ENCODE measurements at regions not wholly inside any gene's neighbourhood (a gene's known extent, or its start where the extent isn't known, plus 50 kb on each side); places are given as distances from the start of the nearest gene placed in this dataset.

DNA sequence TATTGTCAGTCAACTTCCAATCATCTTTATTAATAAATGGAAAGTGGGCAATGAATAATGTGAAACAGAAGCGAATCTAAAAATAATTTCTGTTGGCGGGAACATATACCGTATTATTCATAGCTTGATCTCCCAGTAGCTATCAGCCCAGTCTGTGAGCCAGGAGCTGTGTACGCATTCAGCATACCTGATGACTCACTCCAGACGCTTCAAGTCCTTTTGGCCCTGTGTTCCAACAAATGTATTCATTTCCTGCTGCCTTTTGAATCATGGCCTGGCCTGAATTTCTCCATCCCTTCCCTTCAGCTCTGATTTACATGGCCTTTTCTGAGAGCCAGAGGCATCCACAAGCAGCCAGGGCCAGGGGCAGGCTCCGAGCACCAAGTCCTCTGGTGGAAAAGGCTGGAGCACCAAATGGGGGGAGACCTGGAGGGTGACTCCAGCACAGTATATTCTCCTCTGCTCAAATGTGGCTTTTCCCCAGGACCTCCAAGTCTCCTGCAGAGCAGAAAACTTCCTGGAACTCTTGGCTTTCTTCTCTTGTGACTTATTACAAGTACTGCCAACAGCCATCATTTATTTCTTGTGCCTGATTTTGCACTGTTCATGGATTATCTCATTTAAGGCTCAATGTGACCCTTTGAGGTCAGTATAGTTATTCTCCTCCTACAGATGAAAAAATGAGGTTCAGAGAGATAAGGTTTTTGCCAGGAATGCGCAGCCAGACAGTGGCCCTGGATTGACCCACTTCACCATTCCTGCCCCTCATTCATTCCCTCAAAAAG is 108.7 kb downstream of the EN1 start:
- H3K27ac ChIP-seq (ENCODE audit: low read depth, low read length) = peak overlapping the region; percentile 89
- H3K79me2 ChIP-seq (ENCODE audit: insufficient read depth, low read length) = no peaks in the 10 kb centered on the region
- peaks cover 14% of the 10 kb centered on the region for H3K4me1 ChIP-seq (ENCODE audit: insufficient read depth, low read length)
- peak; percentile 75 for DNase-seq (ENCODE audit: insufficient read length, low spot score, missing footprints)
- H4K20me1 ChIP-seq (ENCODE audit: insufficient read depth, low read length) = no peaks in the 10 kb centered on the region
- no peak overlapping the region for H3K4me3 ChIP-seq (ENCODE audit: insufficient read depth, low read length)
- TF ChIP-seq, protein P1, sequence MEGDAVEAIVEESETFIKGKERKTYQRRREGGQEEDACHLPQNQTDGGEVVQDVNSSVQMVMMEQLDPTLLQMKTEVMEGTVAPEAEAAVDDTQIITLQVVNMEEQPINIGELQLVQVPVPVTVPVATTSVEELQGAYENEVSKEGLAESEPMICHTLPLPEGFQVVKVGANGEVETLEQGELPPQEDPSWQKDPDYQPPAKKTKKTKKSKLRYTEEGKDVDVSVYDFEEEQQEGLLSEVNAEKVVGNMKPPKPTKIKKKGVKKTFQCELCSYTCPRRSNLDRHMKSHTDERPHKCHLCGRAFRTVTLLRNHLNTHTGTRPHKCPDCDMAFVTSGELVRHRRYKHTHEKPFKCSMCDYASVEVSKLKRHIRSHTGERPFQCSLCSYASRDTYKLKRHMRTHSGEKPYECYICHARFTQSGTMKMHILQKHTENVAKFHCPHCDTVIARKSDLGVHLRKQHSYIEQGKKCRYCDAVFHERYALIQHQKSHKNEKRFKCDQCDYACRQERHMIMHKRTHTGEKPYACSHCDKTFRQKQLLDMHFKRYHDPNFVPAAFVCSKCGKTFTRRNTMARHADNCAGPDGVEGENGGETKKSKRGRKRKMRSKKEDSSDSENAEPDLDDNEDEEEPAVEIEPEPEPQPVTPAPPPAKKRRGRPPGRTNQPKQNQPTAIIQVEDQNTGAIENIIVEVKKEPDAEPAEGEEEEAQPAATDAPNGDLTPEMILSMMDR (IDR thresholded peaks at IDR 0.05; ENCODE audit: extremely low read depth, low read depth, low read length) = no peak
- H3K9me3 ChIP-seq (ENCODE audit: low read depth, low read length) = no peaks in the 10 kb centered on the region
- H3K27me3 ChIP-seq (ENCODE audit: insufficient read depth, low read length) = no peaks in the 10 kb centered on the region
- peak overlapping the region; percentile 35 for H3K4me2 ChIP-seq (ENCODE audit: insufficient read depth, low read length)
- H3K36me3 ChIP-seq (ENCODE audit: insufficient read depth, low read length) = no peaks in the 10 kb centered on the region
- peak overlapping the region; percentile 84 for H2AFZ ChIP-seq (ENCODE audit: low read length)

DNA sequence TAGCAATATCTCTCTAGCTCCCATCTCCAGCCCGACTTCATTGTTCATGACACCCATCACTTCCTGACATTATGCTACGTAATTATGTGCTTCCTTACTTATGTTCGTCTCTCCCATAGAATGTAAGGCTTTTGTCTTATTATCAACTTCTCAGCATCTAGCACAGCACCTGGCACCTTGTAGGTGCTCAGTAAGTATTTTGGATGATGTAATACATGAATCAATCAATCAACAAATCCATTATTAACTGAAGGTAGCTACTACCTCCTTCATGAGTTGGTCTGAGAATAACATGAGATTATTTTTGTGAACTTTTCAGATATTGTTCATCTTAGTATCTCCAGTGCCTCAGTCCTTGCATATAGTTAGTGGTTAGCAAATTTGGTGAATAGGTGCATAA is 109.3 kb downstream of the EN1 start:
- no peaks in the 10 kb centered on the region for H4K20me1 ChIP-seq (ENCODE audit: insufficient read depth, low read length)
- peak overlapping the region; percentile 35 for H3K4me2 ChIP-seq (ENCODE audit: insufficient read depth, low read length)
- no peaks in the 10 kb centered on the region for H3K36me3 ChIP-seq (ENCODE audit: insufficient read depth, low read length)
- H3K27ac ChIP-seq (ENCODE audit: low read depth, low read length) = peak overlapping the region; percentile 48
- H3K9me3 ChIP-seq (ENCODE audit: low read depth, low read length) = no peaks in the 10 kb centered on the region
- TF ChIP-seq, protein P1 (IDR thresholded peaks at IDR 0.05; ENCODE audit: extremely low read depth, low read depth, low read length) = no peak
- H2AFZ ChIP-seq (ENCODE audit: low read length) = no peak overlapping the region
- H3K79me2 ChIP-seq (ENCODE audit: insufficient read depth, low read length) = no peaks in the 10 kb centered on the region
- H3K4me1 ChIP-seq (ENCODE audit: insufficient read depth, low read length) = peaks cover 14% of the 10 kb centered on the region
- H3K27me3 ChIP-seq (ENCODE audit: insufficient read depth, low read length) = no peaks in the 10 kb centered on the region
- H3K4me3 ChIP-seq (ENCODE audit: insufficient read depth, low read length) = no peak overlapping the region
- no peak for DNase-seq (ENCODE audit: insufficient read length, low spot score, missing footprints)

DNA sequence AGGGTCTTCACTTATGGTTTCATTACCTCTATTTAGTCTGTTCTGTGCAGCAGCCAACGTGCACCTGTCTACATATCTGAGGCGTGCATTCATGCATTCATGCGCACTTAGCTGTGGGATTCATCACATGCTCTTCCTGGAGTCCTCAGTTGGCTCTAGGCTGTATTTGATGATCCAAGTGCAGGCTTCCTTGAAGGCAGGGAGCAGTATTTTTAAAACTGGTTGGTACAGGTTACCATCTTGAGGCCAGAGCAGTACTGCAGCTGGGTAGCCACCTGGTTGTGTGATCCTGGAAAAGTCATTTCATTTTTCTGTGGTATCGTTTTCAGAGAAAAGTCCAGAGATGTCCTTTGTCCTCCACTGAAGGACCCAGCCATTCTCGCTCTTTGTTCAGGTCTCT is 109.8 kb downstream of the EN1 start:
- TF ChIP-seq, protein P1 (IDR thresholded peaks at IDR 0.05; ENCODE audit: extremely low read depth, low read depth, low read length) = no peak
- DNase-seq (ENCODE audit: insufficient read length, low spot score, missing footprints) = no peak
- Histone ChIP-seq H4K20me1 (ENCODE audit: insufficient read depth, low read length) (no peaks in the 10 kb centered on the region), H3K36me3 (ENCODE audit: insufficient read depth, low read length) (no peaks in the 10 kb centered on the region), H3K4me2 (ENCODE audit: insufficient read depth, low read length) (peak overlapping the region; percentile 35), H3K79me2 (ENCODE audit: insufficient read depth, low read length) (no peaks in the 10 kb centered on the region), H2AFZ (ENCODE audit: low read length) (no peak overlapping the region), H3K27me3 (ENCODE audit: insufficient read depth, low read length) (no peaks in the 10 kb centered on the region), H3K4me3 (ENCODE audit: insufficient read depth, low read length) (no peak overlapping the region), H3K9me3 (ENCODE audit: low read depth, low read length) (no peaks in the 10 kb centered on the region), H3K4me1 (ENCODE audit: insufficient read depth, low read length) (peaks cover 14% of the 10 kb centered on the region), H3K27ac (ENCODE audit: low read depth, low read length) (peak overlapping the region; percentile 48)

DNA sequence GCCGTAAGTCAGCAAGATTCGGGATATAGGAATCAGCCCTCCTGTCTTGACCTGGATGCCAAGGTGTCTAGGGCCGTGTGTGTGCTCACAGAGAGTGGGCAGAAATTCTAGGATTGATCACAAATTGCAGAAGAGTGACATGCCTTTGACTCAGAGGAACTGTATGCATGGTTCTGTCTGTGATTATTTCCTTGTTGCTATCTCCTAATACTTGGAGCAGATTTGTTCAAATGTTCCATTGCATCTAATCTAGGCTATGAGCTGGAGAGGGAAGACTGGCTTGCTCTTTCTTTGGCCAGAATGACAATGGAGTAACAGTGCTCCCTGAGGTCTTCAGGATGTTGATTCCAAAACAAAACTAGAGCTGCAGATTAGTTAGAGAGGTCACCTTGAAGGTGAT is 115.0 kb downstream of the EN1 start:
- Histone ChIP-seq H3K79me2 (ENCODE audit: insufficient read depth, low read length) (no peaks in the 10 kb centered on the region), H3K27ac (ENCODE audit: low read depth, low read length) (no peak overlapping the region), H3K4me2 (ENCODE audit: insufficient read depth, low read length) (no peak overlapping the region), H4K20me1 (ENCODE audit: insufficient read depth, low read length) (no peaks in the 10 kb centered on the region), H3K9me3 (ENCODE audit: low read depth, low read length) (no peaks in the 10 kb centered on the region), H3K27me3 (ENCODE audit: insufficient read depth, low read length) (no peaks in the 10 kb centered on the region), H3K4me1 (ENCODE audit: insufficient read depth, low read length) (no peaks in the 10 kb centered on the region), H3K36me3 (ENCODE audit: insufficient read depth, low read length) (no peaks in the 10 kb centered on the region), H2AFZ (ENCODE audit: low read length) (peak overlapping the region; percentile 43), H3K4me3 (ENCODE audit: insufficient read depth, low read length) (no peak overlapping the region)
- TF ChIP-seq, protein P1 (IDR thresholded peaks at IDR 0.05; ENCODE audit: extremely low read depth, low read depth, low read length) = no peak
- no peak for DNase-seq (ENCODE audit: insufficient read length, low spot score, missing footprints)
